ENCODE measurements at regions not wholly inside any gene's neighbourhood (a gene's known extent, or its start where the extent isn't known, plus 50 kb on each side); places are given as distances from the start of the nearest gene placed in this dataset.

DNA sequence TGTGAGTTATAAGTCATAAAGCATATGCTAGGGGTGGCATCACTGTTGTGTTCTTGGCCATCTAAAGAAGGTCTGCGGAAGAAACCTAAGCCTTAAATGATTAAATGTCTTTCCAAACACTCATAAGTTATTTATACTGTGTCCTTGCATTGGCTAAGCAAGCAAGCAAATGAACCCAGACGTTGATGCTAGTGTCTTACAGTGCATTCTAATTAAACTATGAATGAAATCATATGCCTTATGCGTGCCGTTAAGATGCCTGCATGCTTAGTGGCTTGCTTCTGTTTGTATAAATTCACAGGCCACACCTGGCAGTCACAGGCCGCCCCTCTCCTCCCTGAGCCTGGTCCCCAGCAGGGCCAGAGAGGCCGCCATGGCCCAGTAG is 49.9 kb downstream of the RIN2 start:
- no peak for DNase-seq

DNA sequence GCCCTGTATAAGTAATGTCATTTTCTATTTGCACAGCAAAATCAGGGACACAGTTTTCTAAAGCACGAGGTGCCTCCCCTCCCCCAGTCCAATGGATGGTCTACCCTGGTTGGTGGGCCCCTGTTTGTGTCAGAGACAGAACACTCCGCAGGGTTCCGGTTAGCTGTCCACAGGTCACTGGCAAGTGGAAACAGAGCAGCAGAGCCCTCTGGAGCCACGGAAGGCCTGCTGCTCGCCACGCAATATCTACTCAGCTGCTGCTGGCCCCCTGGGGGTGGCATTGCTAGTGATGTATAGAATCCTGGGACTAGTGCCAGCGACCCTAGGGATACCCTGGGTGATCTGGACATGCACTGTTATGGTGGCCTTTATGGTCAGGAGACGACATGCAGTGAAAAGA is 50.4 kb downstream of the RIN2 start:
- DNase-seq: no peak

DNA sequence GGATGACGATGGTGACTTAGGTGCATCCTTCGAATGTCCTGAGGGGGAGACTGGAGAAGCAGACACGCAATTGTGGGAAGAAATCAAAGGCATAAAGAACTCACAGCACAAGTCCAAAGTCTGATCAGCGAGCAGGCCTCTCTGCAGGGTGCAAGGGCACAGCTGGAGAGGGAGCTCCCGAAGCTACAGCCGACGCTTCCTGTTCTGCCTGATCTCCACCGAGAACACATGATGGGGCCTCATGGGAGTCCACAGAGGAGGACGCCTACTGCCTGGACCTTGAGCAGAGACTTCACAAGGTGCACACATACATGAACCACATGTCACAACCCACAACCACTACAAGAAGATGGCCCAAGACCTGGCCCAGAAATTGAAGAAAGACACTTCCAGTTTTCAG is 51.4 kb downstream of the RIN2 start:
- no peak for DNase-seq

DNA sequence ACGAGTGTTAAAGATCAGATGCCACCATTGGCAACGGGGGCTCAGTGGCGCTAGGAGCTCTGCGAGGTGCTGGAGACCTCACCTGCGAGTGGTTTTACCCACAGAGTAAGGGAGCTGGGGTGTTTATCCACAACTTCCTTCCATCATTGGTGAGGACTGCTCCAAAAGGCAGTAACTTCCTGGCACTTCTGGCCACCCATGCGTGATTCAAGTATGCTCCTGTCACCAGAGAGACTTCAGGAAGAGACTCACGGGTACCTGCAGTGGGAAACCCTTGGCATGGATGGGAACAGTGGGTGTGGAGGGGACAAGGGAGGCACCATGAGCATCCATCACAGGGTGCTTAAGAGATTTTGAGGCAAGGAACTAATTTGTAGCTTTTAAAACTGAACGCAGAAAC is 53.2 kb downstream of the RIN2 start:
- DNase-seq: no peak

DNA sequence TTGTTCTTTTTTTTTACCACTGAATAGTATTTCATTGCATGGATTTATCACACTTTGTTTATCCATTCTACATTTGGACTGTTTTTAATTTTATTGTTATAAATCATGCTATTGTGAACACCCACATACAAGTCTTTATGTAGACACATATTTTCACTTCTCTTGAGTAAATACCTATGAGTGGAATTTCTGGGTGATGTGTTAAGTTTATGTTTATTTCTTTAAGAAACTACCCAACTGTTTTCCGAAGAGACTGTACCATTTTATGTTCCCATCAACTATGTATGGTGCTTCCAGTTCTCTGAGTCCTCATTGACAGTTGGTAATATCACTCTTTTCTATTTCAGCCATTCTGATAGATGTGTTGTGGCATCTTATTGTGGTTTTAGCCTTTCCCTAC is 54.0 kb downstream of the RIN2 start:
- DNase-seq: no peak

DNA sequence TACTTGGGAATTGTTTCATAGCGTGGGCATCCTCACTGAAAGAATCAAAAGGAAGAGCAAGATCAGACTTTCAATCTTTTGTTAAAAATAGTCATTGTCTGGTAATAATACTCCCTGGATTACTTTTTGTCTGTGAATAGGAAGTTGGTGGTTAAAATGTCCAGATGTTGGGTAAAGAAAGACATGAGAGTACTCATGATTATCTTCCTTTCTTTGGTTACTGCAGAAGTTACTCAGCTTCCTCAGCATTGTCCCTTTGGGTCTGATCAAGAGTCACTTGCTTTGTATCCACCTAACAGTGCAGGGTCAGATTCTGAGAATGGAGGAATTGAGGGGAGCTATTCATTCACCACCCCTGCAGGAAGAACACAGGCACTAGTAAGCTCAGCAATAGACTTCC is 54.6 kb downstream of the RIN2 start:
- DNase-seq: no peak

DNA sequence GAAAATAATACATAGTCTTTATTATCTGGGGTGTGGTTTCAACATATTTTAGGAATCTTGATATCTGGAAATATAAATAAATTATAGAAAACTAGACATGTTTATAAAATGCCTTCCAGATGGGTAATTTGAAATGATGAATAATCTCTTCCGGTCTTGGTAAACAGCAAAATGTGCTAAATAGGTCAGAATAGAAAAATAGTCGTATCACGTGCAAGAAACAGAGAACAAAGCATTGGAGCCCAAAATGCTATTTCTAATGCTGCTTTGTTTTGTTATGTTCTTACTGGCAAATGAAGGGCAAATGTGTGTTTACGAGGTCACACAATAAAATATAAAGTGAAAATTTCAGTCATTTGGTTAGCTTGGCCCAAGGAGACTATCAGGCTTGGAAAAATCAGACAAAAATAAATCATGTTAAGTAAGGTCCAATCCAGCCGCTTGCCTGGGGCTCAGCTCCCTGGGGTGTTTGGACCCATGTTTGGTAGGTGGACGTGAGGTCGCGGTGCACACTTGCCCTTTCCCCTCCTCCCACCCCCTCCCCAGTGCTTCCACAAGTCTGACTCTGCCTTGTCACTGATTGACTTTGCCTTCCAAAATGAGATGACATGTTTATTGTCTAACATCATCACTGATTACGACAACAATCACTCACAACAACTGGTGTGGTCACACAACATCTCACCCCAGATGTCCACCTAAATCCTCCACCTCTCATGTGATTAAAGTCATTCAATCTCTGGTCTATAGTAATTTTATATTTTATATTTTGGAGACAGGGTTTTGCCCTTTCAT is 56.0 kb downstream of the RIN2 start:
- DNase-seq: no peak

DNA sequence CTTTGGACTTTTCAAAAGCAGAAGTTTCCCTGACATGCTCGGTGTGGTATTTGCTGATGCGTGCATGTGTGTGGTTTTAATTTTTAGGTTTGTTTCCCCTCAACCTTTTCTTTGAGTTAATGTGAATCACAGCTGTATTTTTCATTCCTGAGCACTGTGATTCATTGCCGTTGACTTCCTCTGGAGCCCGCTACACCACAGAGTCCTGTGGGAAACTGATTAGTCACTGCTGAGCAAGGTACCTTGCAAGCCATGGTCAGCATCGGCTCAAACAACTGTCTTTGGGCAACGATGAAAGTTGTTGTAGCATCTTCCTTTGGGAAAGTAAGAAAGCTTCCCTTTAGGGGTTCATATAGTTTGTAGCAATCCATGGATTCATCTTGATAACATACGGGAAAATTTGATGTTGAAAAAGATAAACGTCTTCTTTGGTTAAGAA is 57.5 kb downstream of the RIN2 start:
- no peak for DNase-seq

DNA sequence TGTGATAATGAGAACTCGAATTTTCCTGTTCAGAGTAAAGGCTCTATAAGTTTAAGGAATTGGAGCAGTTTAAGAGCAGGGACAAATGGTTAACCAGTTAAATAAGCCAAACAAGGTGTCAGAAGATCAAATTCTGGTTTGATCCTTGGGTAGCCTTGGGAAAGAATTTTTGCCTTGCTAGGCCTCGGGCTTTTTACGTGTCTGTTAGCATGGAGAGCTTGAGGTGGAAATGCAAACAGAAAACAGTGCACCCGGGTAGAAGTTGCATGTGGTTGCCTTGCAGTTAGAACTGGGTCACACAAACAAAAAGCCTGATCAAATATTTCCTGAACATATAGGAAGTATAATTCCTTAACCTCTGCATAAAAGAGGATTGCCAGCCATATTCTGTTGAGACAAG is 58.3 kb downstream of the RIN2 start:
- DNase-seq: no peak

DNA sequence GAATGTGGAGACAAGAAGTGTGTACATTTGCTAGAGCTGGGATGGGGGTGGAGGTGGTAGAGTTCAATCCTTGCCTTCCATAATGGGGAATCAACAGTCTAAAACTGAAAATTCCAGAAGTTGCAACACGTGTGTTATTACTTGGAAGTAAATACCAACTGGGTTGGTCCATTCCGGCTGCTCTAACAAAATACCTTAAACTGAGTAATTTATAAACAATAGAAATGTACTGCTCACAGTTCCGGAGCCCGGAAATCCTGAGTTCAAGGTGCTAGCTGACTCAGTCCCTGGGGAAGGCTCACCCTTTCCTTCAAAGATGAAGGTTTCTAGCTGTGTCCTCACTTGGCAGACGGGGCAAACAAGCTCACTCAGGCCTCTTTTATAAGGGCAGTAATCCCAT is 59.0 kb downstream of the RIN2 start:
- DNase-seq: no peak

DNA sequence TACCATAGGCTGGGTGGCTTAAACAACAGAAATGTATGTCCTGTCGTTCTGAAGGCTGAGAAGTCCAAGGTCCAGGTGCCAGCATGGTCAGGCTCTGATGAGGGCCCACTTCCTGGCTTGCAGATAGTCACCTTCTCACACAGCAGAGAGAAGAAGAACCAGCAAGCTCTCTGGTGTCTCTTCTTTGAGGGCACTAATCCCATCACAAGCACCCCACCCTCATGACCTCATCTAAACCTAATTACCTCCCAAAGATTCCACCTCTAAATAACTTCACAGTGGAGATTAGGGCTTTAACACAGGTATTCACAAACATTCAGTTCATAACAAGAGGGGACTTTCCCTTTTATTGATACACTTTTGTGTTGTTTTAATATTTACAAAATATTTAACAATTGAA is 61.1 kb downstream of the RIN2 start:
- DNase-seq: no peak

DNA sequence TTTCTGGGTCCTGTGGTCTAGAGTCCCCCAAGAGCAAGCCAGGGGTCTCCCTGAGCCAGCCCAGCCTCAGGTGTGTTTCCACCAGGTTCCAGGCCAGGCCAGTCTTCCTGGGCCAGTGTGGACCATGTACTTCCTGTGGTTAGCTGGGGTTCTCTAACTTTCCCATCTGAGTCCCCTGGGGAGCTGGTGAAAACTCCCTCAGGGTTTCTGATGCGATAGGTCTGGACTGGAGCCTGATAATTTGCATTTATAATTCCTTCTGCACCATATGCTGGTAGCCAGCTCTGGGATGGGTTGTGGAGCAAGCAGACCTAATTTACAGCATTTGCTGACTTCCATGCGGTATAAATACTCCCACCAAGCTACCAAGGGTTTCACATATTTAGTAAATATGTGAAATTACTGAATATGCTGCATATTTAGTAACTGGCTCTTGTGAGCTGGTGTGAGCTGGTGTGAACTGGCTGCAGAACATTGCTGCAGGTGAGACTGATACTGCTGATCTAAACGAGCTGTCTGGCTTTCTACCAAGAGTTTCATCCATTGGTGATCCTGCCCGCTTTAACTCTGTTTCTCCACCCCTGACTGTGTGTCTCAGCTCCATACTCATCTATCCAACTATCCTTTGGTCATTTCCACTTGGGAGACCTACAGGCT is 62.6 kb downstream of the RIN2 start:
- DNase-seq: no peak

DNA sequence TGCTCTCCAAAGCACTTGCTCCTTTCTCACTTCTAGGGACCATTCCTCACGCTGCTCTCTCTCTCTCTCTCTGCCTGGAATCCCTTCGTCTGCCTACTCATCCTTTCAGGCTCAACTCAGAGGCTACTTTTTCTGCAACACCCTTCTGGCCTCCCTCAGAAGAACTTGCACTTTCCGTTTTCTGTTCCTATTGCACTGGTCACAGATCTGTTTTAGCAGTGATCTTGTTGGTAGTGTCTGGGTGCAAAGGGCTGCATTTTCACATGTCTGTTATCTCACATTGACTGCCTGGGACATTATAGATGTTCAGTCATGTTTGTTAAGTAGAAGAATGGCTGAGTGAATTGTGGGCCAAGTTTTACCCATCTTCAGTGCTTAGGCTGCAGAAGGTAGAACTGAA is 63.5 kb downstream of the RIN2 start:
- DNase-seq: no peak

DNA sequence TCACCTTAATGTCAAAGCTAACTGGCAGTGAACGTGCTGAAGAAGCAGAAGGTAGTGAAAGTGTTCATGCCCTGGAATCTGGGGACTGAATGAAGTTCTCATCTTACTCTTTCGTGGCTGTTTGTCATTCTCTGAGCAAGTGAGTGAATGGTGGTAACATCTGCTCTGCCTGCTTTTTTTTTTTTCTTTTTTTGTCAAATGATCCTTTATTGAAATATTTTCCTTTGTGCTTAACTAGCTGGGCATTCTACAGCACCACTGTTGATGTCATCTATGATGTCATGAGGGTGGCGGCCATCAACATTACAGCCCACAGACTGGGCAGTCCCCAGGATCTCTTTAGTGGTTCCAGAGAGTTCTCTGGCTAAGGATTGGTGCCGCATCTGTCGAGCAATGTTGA is 65.2 kb downstream of the RIN2 start:
- no peak for DNase-seq

DNA sequence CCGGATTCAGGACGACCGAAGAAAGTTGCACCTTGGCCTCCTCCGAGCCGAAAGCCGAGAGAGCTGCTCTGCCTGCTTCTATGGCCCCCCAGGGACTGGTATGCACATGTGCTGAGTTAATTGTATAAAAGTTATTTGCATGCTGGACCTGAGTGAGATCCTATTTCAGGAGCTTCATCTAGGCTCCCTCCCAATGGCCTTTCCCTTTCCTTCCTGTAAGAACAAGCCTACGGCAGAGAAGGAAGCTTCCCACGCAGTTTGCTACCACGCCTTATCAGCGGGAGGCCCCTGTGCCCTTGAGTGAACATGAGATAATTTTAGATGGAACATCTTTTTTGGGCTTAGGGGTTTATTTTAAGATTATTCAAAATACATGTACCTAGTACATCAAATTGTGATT is 65.9 kb downstream of the RIN2 start:
- DNase-seq: no peak

DNA sequence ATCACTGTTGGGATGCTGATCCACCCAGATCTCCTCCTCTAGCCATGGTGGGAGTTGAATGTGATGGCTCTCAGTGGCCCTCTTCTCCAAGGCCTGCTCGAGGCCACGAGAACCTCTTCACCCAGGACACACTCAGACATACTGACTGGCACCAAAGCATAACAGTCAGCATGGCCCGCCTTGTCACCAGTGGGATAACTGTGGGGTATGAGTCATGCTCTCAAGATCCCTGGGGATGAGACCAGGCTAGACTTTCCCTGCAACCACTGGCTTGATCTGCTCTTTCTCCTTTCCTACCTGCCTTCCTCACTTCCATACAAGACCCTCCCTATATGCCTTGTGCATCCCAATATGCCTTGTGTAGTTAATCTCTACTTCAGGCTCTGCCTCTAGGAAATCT is 66.8 kb downstream of the RIN2 start:
- no peak for DNase-seq

DNA sequence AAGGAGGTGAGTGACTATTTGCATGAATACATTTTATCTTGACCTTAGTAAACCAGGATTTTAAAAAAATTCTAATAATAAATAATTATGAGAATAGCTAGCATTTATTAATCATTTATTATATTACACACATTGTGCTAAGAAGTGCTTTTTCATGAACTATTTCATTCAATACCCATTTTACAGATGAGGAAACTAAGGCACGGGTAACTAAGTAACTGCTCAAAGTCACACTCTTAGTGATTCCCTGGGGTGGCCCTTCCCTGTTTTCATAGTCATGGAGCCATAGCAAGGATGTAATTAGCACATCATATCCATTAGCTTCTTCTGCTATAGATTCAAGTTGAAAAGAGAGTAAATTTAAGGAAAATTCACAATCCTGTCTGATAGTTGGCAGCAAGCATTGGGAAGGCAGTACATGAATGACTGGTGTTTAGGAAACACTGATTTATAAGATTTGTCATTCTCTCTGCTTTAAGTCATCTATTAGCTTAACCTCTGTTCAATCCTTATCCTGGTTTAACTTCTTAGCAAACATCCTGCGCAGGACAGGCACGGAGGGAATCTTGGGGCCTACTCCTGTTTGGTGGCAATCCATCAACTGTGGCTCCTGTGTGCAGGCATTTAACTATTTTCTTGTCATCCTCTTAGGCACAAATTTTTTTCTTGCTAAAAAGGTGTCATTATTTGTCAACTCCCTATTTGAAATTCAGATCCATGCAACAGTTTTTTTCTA is 68.3 kb downstream of the RIN2 start:
- DNase-seq: no peak

DNA sequence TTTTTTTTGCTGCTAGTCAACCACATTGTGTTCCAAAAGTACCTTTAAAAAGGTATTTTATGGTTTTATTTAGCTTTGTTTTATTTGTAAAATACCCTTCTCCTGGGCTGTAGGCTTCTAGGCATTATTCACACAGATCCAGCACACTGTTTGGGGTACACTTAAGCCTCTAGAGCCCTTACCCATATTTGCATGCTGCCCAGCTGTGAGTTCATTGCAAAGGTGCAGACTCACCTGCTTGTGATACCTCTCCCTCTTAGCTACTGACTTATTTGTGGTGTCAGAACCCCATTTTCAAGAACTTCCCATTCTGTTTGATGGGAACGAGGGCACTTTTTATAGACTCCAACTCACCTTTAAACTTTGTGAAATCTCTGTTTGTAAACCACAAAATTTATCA is 69.8 kb downstream of the RIN2 start:
- DNase-seq: no peak

DNA sequence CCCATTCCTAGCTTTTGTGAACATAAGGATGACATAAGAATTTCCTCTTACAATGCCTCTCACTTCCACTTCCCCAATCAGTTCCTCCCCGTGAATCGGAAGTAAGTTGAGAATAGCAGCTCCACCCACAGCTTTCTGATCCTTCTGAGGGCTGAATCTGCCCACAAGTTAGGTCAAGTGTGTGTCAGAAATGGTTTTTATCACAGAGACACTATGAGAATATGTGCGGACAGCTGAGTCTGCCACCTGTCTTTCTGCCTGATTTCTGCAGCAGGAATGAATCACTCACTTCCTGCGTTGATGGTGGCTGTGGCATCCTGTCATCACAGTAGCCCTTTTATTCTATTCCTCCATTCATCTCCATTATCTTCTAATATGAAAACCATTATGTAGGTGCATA is 70.2 kb downstream of the RIN2 start:
- no peak for DNase-seq

DNA sequence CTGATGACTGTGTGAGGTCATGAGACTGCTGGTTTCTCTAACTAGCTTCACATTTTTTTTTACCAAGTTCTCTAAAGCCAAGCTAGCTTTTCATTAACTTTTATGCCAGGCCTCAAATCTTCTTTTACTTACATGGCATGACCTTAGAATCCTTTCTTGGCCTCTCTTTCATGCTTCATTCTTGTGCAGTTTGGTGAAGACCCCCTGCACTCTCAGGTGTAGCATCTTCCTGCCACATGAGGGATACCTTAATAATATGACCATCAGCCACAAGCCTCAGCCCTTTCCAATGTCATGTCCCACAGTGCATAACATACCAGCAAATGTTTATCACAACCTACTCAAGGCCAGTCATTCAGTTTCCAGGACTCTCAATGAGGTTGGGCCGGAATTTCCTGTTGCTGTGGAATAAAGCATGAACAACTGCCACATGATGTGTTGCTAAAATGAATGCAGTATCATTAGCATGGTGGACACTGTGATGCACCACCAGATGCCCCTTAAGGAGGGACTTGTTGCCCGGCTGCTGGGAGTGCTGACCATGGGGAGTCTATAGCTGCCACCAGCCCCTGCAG is 72.2 kb downstream of the RIN2 start:
- DNase-seq: no peak

DNA sequence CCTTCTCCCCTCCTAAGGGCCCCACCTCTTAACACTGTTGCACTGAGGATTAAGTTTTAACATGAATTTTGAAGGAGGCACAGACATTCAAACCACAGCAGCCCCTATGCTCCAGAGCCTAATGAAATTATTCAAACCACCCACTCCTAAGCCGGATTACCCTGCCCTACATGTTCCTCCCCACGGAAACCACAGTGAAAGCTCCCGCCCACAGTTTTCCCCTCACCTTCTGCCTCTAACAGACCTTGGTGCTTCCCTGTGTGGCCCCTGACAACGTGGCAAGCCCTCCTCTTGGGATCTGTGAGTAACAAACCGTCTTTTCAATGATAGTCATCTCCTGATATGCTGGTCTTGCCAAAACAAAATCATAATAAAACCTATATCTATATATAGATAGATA is 74.8 kb downstream of the RIN2 start:
- DNase-seq: no peak

DNA sequence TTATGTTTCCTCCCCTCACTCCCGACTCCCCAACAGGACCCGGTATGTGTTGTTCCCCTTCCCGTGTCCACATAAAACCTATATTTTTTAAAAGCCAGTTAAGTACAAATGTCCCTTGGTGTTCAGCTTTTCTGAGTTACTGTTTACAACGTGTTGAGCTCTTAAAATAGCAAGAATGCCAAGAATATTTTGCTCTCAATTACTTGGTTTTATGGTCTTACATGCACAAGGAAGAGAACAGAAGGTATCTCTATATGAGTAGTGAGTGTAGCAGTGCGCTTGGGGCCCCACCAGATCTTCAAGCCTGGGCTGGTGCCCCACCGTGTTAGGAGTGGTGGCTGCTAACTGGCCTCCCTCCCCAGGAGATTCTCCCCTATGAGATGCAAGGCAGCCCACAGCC is 75.3 kb downstream of the RIN2 start:
- DNase-seq: no peak

DNA sequence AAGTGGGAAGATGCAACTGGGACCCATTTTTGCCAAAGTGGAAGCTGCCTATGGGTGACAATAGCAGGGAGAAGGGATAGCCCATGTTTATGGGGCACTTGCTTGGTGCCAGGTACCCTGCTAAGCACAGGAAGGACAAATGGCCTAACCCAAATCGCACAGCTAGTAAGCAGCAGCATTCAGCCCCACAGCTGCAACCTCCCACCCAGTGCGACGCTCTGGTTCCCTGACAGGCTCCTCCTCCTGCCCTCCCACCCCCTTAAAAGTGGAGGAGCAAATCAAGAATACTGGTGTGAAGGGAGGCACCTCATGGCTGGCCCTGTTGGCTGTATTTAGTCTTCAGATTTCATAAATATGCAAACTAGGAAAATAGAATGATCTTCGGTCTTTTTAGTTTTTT is 76.2 kb downstream of the RIN2 start:
- no peak for DNase-seq

DNA sequence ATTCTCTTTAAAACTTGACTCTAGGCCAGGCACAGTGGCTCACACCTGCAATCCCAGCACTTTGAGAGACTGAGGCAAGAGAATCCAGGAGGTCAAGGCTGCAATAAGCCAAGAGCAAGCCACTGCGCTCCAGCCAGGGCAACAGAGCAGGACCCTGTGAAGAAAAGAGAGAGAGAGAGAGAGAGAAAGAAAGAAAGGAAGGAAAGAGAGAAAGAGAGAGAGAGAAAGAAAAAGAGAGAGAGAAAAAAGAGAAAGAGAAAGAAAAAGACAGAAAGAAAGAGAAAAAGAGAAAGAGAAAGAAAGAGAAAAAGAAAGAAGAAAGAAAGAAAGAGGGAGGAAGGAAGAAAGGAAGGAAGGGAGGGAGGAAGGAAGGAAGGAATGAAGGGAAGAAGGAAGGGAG is 76.7 kb downstream of the RIN2 start:
- DNase-seq: no peak

All from NCI-H1930 (cell line).